ENCODE measurements at regions not wholly inside any gene's neighbourhood (a gene's known extent, or its start where the extent isn't known, plus 50 kb on each side); places are given as distances from the start of the nearest gene placed in this dataset.

DNA sequence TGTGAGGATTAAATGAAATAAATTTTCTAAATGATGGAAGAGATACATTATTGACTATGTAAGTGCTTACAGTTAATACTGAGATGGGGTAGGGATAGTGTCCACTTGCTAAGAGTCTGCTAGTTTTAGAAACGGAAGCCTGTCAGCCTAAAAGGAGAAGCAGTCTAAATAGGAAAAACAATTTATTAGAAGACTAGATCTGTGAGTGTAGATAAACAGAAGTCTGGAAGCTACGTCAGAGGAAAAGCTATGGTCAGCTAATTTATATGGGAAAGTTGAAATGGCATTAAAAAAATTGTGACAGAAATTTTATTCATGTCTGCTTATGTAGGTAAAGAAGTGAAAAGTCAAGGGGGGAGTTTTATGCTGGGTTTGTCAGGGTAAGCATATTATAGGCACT is 1338.4 kb upstream of the CHAC2 start:
- no peak overlapping the region for H3K27ac ChIP-seq (ENCODE audit: low read depth)
- no peak overlapping the region for H3K4me3 ChIP-seq
- H3K79me2 ChIP-seq (replicated peaks; ENCODE audit: insufficient read depth): no peaks in the 10 kb centered on the region
- DNase-seq (ENCODE audit: low spot score): no peak
- Mint-ChIP-seq H3K4me1 (peaks cover 8% of the 10 kb centered on the region; the same call in 2 of the 3 replicates), H3K9me3 (no peaks in the 10 kb centered on the region; the same call in 2 of the 3 replicates), H3K36me3 (ENCODE audit: low read depth) (no peaks in the 10 kb centered on the region), H3K4me3 (no peak overlapping the region), H3K27me3 (ENCODE audit: insufficient read depth, low read depth, poor library complexity) (peaks cover 3% of the 10 kb centered on the region), H3K27ac (no peak overlapping the region)
- no peaks in the 10 kb centered on the region for H4K20me1 ChIP-seq (replicated peaks; ENCODE audit: insufficient read depth)
- ATAC-seq: no peak
- no peak overlapping the region for H3K4me2 ChIP-seq
- no peak overlapping the region for H2AFZ ChIP-seq
- no peak for TF ChIP-seq ZNF331 (CRISPR knock-in tag; IDR thresholded peaks at IDR 0.05; ENCODE audit: low read depth)
- no peak for TF ChIP-seq CREB1 (CRISPR knock-in tag; IDR thresholded peaks at IDR 0.05; ENCODE audit: low read depth)
- no peak for TF ChIP-seq EZH2phosphoT487 (IDR thresholded peaks at IDR 0.05; ENCODE audit: unreplicated experiment)
- TF ChIP-seq STAT1 (IDR thresholded peaks at IDR 0.05; ENCODE audit: unreplicated experiment): no peak
- no peak for TF ChIP-seq POLR2AphosphoS5 (IDR thresholded peaks at IDR 0.05; ENCODE audit: low read depth)
- TF ChIP-seq, protein P1, sequence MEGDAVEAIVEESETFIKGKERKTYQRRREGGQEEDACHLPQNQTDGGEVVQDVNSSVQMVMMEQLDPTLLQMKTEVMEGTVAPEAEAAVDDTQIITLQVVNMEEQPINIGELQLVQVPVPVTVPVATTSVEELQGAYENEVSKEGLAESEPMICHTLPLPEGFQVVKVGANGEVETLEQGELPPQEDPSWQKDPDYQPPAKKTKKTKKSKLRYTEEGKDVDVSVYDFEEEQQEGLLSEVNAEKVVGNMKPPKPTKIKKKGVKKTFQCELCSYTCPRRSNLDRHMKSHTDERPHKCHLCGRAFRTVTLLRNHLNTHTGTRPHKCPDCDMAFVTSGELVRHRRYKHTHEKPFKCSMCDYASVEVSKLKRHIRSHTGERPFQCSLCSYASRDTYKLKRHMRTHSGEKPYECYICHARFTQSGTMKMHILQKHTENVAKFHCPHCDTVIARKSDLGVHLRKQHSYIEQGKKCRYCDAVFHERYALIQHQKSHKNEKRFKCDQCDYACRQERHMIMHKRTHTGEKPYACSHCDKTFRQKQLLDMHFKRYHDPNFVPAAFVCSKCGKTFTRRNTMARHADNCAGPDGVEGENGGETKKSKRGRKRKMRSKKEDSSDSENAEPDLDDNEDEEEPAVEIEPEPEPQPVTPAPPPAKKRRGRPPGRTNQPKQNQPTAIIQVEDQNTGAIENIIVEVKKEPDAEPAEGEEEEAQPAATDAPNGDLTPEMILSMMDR (conservative IDR thresholded peaks at IDR 0.05; ENCODE audit: low read depth in 2 of 2): no peak
- TF ChIP-seq JUNB (IDR thresholded peaks at IDR 0.05; ENCODE audit: unreplicated experiment): no peak
- no peak for TF ChIP-seq NANOG (IDR thresholded peaks at IDR 0.05; ENCODE audit: borderline replicate concordance)
- no peak for TF ChIP-seq ZNF114 (CRISPR knock-in tag; IDR thresholded peaks at IDR 0.05)
- TF ChIP-seq EZH2 (IDR thresholded peaks at IDR 0.05; ENCODE audit: low read depth, unreplicated experiment): no peak
- TF ChIP-seq, protein P2, sequence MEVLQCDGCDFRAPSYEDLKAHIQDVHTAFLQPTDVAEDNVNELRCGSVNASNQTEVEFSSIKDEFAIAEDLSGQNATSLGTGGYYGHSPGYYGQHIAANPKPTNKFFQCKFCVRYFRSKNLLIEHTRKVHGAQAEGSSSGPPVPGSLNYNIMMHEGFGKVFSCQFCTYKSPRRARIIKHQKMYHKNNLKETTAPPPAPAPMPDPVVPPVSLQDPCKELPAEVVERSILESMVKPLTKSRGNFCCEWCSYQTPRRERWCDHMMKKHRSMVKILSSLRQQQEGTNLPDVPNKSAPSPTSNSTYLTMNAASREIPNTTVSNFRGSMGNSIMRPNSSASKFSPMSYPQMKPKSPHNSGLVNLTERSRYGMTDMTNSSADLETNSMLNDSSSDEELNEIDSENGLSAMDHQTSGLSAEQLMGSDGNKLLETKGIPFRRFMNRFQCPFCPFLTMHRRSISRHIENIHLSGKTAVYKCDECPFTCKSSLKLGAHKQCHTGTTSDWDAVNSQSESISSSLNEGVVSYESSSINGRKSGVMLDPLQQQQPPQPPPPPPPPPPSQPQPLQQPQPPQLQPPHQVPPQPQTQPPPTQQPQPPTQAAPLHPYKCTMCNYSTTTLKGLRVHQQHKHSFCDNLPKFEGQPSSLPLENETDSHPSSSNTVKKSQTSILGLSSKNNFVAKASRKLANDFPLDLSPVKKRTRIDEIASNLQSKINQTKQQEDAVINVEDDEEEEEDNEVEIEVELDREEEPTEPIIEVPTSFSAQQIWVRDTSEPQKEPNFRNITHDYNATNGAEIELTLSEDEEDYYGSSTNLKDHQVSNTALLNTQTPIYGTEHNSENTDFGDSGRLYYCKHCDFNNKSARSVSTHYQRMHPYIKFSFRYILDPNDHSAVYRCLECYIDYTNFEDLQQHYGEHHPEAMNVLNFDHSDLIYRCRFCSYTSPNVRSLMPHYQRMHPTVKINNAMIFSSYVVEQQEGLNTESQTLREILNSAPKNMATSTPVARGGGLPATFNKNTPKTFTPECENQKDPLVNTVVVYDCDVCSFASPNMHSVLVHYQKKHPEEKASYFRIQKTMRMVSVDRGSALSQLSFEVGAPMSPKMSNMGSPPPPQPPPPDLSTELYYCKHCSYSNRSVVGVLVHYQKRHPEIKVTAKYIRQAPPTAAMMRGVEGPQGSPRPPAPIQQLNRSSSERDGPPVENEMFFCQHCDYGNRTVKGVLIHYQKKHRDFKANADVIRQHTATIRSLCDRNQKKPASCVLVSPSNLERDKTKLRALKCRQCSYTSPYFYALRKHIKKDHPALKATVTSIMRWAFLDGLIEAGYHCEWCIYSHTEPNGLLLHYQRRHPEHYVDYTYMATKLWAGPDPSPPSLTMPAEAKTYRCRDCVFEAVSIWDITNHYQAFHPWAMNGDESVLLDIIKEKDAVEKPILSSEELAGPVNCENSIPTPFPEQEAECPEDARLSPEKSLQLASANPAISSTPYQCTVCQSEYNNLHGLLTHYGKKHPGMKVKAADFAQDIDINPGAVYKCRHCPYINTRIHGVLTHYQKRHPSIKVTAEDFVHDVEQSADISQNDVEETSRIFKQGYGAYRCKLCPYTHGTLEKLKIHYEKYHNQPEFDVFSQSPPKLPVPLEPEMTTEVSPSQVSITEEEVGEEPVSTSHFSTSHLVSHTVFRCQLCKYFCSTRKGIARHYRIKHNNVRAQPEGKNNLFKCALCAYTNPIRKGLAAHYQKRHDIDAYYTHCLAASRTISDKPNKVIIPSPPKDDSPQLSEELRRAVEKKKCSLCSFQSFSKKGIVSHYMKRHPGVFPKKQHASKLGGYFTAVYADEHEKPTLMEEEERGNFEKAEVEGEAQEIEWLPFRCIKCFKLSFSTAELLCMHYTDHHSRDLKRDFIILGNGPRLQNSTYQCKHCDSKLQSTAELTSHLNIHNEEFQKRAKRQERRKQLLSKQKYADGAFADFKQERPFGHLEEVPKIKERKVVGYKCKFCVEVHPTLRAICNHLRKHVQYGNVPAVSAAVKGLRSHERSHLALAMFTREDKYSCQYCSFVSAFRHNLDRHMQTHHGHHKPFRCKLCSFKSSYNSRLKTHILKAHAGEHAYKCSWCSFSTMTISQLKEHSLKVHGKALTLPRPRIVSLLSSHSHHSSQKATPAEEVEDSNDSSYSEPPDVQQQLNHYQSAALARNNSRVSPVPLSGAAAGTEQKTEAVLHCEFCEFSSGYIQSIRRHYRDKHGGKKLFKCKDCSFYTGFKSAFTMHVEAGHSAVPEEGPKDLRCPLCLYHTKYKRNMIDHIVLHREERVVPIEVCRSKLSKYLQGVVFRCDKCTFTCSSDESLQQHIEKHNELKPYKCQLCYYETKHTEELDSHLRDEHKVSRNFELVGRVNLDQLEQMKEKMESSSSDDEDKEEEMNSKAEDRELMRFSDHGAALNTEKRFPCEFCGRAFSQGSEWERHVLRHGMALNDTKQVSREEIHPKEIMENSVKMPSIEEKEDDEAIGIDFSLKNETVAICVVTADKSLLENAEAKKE (CRISPR knock-in tag; IDR thresholded peaks at IDR 0.05): no peak
- TF ChIP-seq, protein P3, sequence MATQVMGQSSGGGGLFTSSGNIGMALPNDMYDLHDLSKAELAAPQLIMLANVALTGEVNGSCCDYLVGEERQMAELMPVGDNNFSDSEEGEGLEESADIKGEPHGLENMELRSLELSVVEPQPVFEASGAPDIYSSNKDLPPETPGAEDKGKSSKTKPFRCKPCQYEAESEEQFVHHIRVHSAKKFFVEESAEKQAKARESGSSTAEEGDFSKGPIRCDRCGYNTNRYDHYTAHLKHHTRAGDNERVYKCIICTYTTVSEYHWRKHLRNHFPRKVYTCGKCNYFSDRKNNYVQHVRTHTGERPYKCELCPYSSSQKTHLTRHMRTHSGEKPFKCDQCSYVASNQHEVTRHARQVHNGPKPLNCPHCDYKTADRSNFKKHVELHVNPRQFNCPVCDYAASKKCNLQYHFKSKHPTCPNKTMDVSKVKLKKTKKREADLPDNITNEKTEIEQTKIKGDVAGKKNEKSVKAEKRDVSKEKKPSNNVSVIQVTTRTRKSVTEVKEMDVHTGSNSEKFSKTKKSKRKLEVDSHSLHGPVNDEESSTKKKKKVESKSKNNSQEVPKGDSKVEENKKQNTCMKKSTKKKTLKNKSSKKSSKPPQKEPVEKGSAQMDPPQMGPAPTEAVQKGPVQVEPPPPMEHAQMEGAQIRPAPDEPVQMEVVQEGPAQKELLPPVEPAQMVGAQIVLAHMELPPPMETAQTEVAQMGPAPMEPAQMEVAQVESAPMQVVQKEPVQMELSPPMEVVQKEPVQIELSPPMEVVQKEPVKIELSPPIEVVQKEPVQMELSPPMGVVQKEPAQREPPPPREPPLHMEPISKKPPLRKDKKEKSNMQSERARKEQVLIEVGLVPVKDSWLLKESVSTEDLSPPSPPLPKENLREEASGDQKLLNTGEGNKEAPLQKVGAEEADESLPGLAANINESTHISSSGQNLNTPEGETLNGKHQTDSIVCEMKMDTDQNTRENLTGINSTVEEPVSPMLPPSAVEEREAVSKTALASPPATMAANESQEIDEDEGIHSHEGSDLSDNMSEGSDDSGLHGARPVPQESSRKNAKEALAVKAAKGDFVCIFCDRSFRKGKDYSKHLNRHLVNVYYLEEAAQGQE (IDR thresholded peaks at IDR 0.05; ENCODE audit: unreplicated experiment): no peak
- TF ChIP-seq, protein P4, sequence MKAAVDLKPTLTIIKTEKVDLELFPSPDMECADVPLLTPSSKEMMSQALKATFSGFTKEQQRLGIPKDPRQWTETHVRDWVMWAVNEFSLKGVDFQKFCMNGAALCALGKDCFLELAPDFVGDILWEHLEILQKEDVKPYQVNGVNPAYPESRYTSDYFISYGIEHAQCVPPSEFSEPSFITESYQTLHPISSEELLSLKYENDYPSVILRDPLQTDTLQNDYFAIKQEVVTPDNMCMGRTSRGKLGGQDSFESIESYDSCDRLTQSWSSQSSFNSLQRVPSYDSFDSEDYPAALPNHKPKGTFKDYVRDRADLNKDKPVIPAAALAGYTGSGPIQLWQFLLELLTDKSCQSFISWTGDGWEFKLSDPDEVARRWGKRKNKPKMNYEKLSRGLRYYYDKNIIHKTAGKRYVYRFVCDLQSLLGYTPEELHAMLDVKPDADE (IDR thresholded peaks at IDR 0.05): no peak
- peaks cover 2% of the 10 kb centered on the region; the same call in 1 of the 2 replicates for H3K9me2 ChIP-seq (ENCODE audit: insufficient read depth)
- H3K27me3 ChIP-seq (ENCODE audit: insufficient read depth): no peaks in the 10 kb centered on the region
- peaks cover under 1% of the 10 kb centered on the region; the same call in 1 of the 2 replicates for H3K4me1 ChIP-seq (ENCODE audit: insufficient read depth)
- H3F3A ChIP-seq (replicated peaks; ENCODE audit: low read depth): no peaks in the 10 kb centered on the region
- no peaks in the 10 kb centered on the region for H3K36me3 ChIP-seq (ENCODE audit: insufficient read depth)

Measured in GM23338 (cell line).